Sigmoid colon (tissue), 3 donors: ENCODE measurements at regions not wholly inside any gene's neighbourhood (a gene's known extent, or its start where the extent isn't known, plus 50 kb on each side); places are given as distances from the start of the nearest gene placed in this dataset.

ENCODE experiments used
- CTCF ChIP-seq, 4 experiments: fragments of 450-650 bp in 3 of 4; fragments of 200-600 bp in 1 of 4; IDR thresholded peaks; one replicate each; pipeline ENCODE4 v1.5.1; 2016 to 2019; ENCODE audit warnings: antibody characterized with exemption in 4 of 4, mild to moderate bottlenecking in 3 of 4, moderate library complexity in 2 of 4
- POLR2A ChIP-seq, 2 donors: fragments of 450-650 bp; IDR thresholded peaks; one replicate each; pipeline ENCODE4 v1.6.1; 2016; ENCODE audit warnings: antibody characterized with exemption in 2 of 2, mild to moderate bottlenecking in 2 of 2, moderate library complexity in 2 of 2

GRCh38 chr21:43329711-43330269, 97.1 kb downstream of the SIK1 start:
- TF ChIP-seq POLR2A (IDR thresholded peaks at IDR 0.05) (no peak), CTCF (IDR thresholded peaks at IDR 0.05) (no peak)
